CD4-positive, alpha-beta T cell (primary cell): ENCODE measurements at regions not wholly inside any gene's neighbourhood (a gene's known extent, or its start where the extent isn't known, plus 50 kb on each side); places are given as distances from the start of the nearest gene placed in this dataset.

Experiments used
- ATAC-seq: fragments of 200-7000 bp; cut with Tn5 transposase; one replicate; pipeline ENCODE4 v1.10.0; 2022; ENCODE audit warnings: mild to moderate bottlenecking; ENCODE audit not compliant: poor library complexity
- CTCF ChIA-PET: fragments of 350-600 bp; sonication (Branson Sonifier 250); formaldehyde crosslinking; loops from one replicate; lab custom pipeline; 2021; ENCODE audit warnings: antibody characterized with exemption, inconsistent platforms; lab: Charles Lee
- POLR2A ChIA-PET: fragments of 350-600 bp; sonication (Branson Sonifier 250); formaldehyde crosslinking; loops from one replicate; lab custom pipeline; 2021; ENCODE audit warnings: antibody characterized with exemption, inconsistent platforms; lab: Charles Lee
- DNase-seq, 14 experiments: peaks; one replicate each; pipeline ENCODE4 v3.0.0-alpha.2; 2013 to 2020; ENCODE audit warnings: mixed read lengths in 2 of 14
- H3K27ac ChIP-seq, 2 donors: one replicate each; pipeline versions ENCODE4 v1.5.1 to v1.7.0; 2013; ENCODE audit warnings: low read length in 2 of 2, low read depth in 1 of 2, mild to moderate bottlenecking in 1 of 2
- H3K27me3 ChIP-seq, 2 experiments: 1 replicate in 1 of 2; 2 replicates in 1 of 2; pipeline versions ENCODE4 v1.6.1 to v1.7.0; 2013; ENCODE audit warnings: low read length in 2 of 2, control low read depth in 1 of 2, mild to moderate bottlenecking in 1 of 2, moderate library complexity in 1 of 2; ENCODE audit not compliant: insufficient read depth in 2 of 2, control insufficient read depth in 1 of 2
- H3K36me3 ChIP-seq: one replicate; pipeline ENCODE4 v1.6.1; 2013; ENCODE audit warnings: low read length, control low read depth; ENCODE audit not compliant: insufficient read depth
- H3K4me1 ChIP-seq: one replicate; pipeline ENCODE4 v1.6.1; 2013; ENCODE audit warnings: low read length, control low read depth; ENCODE audit not compliant: insufficient read depth
- H3K4me3 ChIP-seq: one replicate; pipeline ENCODE4 v1.5.1; 2013; ENCODE audit warnings: mild to moderate bottlenecking, low read length, moderate library complexity
- H3K9me3 ChIP-seq, 2 experiments: 1 replicate in 1 of 2; 2 replicates in 1 of 2; pipeline versions ENCODE4 v1.6.1 to v1.7.0; 2013; ENCODE audit warnings: low read length in 2 of 2, mild to moderate bottlenecking in 2 of 2, control low read depth in 1 of 2, moderate library complexity in 1 of 2; ENCODE audit not compliant: control insufficient read depth in 1 of 2, insufficient read depth in 1 of 2
- H3K27ac Mint-ChIP-seq: one replicate; pipeline ENCODE4 v1.8.0; 2020; ENCODE audit warnings: mixed read lengths
- H3K27me3 Mint-ChIP-seq: one replicate; pipeline ENCODE4 v1.8.0; 2021; ENCODE audit warnings: mixed read lengths
- H3K36me3 Mint-ChIP-seq: one replicate; pipeline ENCODE4 v1.8.0; 2021; ENCODE audit warnings: low read depth, mixed read lengths
- H3K4me1 Mint-ChIP-seq: one replicate; pipeline ENCODE4 v1.8.0; 2021; ENCODE audit warnings: low read depth, mixed read lengths
- H3K4me3 Mint-ChIP-seq: one replicate; pipeline ENCODE4 v1.8.0; 2020; ENCODE audit warnings: mild to moderate bottlenecking, mixed read lengths
- H3K9me3 Mint-ChIP-seq: one replicate; pipeline ENCODE4 v1.8.0; 2020; ENCODE audit warnings: mixed read lengths
- intact Hi-C, 2 experiments: fragments of 100-400 bp; cut with DNase I in 1 of 2; cut with micrococcal nuclease in 1 of 2; formaldehyde crosslinking; loops; one replicate each; pipeline versions ENCODE4 v1.15.1 to v1.9.0; 2023 to 2025; cut with DNase I, micrococcal nuclease
- TF ChIP-seq, protein P1 (sequence below): fragments of 200-600 bp; IDR thresholded peaks from one replicate; pipeline ENCODE4 v1.8.0; 2022; ENCODE audit warnings: antibody characterized with exemption, mild to moderate bottlenecking

DNA sequence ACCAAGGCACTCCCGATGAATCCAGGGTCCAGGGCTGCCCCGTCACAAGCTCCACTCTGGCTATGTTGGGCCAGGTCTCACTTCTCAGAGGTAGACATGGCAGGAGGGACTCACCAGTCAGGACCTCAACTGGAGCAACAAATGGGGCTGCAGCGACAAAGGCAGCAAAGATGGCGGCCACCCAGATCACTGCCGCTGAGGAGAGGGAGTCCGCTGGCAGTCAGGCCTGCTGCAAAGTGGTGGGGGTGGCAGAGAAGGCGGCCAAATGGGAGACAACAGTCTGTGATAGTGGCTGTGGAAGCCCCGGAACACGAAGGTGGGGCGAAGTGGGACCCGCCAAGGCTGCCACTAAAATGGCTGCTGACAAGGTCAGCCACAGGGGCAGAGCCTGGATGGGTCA, 143.3 kb upstream of the RADX start:
- peaks cover 0 to 10% of the 10 kb centered on the region in 2 experiments for H3K9me3 ChIP-seq
- ATAC-seq: no peak
- H3K27me3 Mint-ChIP-seq: peaks cover 5% of the 10 kb centered on the region

DNA sequence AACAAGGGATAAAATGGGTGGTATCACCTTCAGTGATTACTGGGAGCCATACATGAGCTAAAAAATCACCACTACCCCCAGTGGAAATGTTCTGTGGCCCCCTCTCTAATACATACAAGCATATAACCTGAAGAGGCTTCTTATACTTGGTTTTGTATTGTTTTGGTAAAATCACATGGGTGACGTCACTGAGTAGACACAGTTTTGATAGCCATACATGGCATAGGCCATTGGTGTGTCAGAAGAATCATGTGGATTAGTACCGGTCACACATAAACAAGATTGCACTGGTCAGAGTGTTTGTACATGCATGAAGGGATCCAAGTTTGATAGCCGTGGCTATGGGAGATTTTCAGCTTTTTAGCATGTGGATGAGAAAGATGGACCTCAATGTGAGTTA, 131.9 kb upstream of the RADX start:
- no peak for ATAC-seq
- Mint-ChIP-seq H3K27me3 (no peaks in the 10 kb centered on the region), H3K27ac (no peak overlapping the region), H3K9me3 (no peaks in the 10 kb centered on the region), H3K36me3 (no peaks in the 10 kb centered on the region), H3K4me3 (no peak overlapping the region), H3K4me1 (peaks cover 13% of the 10 kb centered on the region)
- intact Hi-C loops: loop anchor here (5.0 kb wide), 3 partner anchors 132 to 472 kb away; partner anchors contain the start of gene RADX (in 1 of the 2)
- Histone ChIP-seq H3K9me3 (no peaks in the 10 kb centered on the region), H3K4me3 (no peak overlapping the region), H3K4me1 (peaks cover 3% of the 10 kb centered on the region), H3K27ac (no peak overlapping the region), H3K27me3 (no peaks in the 10 kb centered on the region), H3K36me3 (no peaks in the 10 kb centered on the region)
- CTCF ChIA-PET: no interaction called here
- TF ChIP-seq, protein P1, sequence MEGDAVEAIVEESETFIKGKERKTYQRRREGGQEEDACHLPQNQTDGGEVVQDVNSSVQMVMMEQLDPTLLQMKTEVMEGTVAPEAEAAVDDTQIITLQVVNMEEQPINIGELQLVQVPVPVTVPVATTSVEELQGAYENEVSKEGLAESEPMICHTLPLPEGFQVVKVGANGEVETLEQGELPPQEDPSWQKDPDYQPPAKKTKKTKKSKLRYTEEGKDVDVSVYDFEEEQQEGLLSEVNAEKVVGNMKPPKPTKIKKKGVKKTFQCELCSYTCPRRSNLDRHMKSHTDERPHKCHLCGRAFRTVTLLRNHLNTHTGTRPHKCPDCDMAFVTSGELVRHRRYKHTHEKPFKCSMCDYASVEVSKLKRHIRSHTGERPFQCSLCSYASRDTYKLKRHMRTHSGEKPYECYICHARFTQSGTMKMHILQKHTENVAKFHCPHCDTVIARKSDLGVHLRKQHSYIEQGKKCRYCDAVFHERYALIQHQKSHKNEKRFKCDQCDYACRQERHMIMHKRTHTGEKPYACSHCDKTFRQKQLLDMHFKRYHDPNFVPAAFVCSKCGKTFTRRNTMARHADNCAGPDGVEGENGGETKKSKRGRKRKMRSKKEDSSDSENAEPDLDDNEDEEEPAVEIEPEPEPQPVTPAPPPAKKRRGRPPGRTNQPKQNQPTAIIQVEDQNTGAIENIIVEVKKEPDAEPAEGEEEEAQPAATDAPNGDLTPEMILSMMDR: no peak
- no peak for DNase-seq
- POLR2A ChIA-PET: interaction anchor here (1.0 kb wide), 1 partner anchor 140 kb away, joined by 3 read pairs; no protein-coding TSS in a partner anchor

More for the DNA sequence above, 143.3 kb upstream of the RADX start:
- TF ChIP-seq, protein P1: no peak
- Histone ChIP-seq H3K27ac (no peak overlapping the region), H3K4me3 (no peak overlapping the region), H3K36me3 (no peaks in the 10 kb centered on the region), H3K27me3 (no peaks in the 10 kb centered on the region), H3K4me1 (no peaks in the 10 kb centered on the region)
- intact Hi-C loops: no loop called here
- CTCF ChIA-PET: no interaction called here
- no peaks in the 10 kb centered on the region for H3K9me3 Mint-ChIP-seq
- POLR2A ChIA-PET: no interaction called here
- no peaks in the 10 kb centered on the region for H3K4me1 Mint-ChIP-seq
- H3K4me3 Mint-ChIP-seq: no peak overlapping the region
- no peaks in the 10 kb centered on the region for H3K36me3 Mint-ChIP-seq
- no peak for DNase-seq
- H3K27ac Mint-ChIP-seq: no peak overlapping the region

DNA sequence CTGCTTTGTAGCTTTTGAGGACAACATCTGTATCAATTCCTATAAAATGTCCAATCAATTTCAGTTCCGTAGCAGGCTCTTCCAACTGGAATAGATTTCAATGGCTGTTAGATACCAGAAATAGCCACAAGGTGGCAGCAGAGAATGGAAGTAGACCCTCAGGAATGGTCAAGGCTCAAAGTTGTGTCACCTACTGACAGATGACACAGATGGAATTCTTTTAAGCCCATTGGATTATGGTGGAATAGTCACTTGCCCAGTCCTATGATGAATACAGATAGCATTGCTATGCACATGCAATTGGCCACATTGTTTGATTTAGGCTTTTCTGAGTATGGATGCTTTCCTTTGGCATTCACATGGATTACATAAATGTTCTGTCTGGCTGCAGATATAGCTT, 130.4 kb upstream of the RADX start:
- Mint-ChIP-seq H3K27ac (no peak overlapping the region), H3K27me3 (no peaks in the 10 kb centered on the region), H3K4me1 (peaks cover 20% of the 10 kb centered on the region), H3K4me3 (no peak overlapping the region), H3K36me3 (no peaks in the 10 kb centered on the region), H3K9me3 (no peaks in the 10 kb centered on the region)
- Histone ChIP-seq H3K4me3 (no peak overlapping the region), H3K4me1 (peaks cover 3% of the 10 kb centered on the region), H3K27ac (no peak overlapping the region), H3K36me3 (no peaks in the 10 kb centered on the region), H3K9me3 (no peaks in the 10 kb centered on the region), H3K27me3 (no peaks in the 10 kb centered on the region)
- DNase-seq: peak in 10 of 14 experiments; percentile 1 to 68 (median 8)
- ATAC-seq: no peak
- intact Hi-C loops: loop anchor here (1.0 to 5.0 kb wide), 5 partner anchors 131 to 471 kb away; partner anchors contain the start of gene RADX (in 1 of the 2)
- TF ChIP-seq, protein P1: peak; percentile 69
- ChIA-PET POLR2A (no interaction called here), CTCF (interaction anchor here (1.1 to 2.0 kb wide), 2 partner anchors 16 to 138 kb away, joined by 3 to 10 read pairs; no protein-coding TSS in a partner anchor)
